WTC11 (cell line): ENCODE measurements at regions not wholly inside any gene's neighbourhood (a gene's known extent, or its start where the extent isn't known, plus 50 kb on each side); places are given as distances from the start of the nearest gene placed in this dataset.

ENCODE experiments used
- ESRRA ChIP-seq: sonication (generic); formaldehyde crosslinking; IDR thresholded peaks from 2 replicates; pipeline ENCODE4 v1.8.1; 2022; ENCODE audit warnings: mild to moderate bottlenecking, missing genetic modification reagents, borderline replicate concordance
- NR2C2 ChIP-seq: sonication (generic); formaldehyde crosslinking; IDR thresholded peaks from 2 replicates; pipeline ENCODE4 v1.8.0; 2022; ENCODE audit warnings: mild to moderate bottlenecking, missing genetic modification reagents
- TF ChIP-seq, protein P1 (sequence below): fragments of 200-600 bp; IDR thresholded peaks from 2 replicates; pipeline ENCODE4 v1.8.0; 2022; ENCODE audit warnings: antibody characterized with exemption

DNA sequence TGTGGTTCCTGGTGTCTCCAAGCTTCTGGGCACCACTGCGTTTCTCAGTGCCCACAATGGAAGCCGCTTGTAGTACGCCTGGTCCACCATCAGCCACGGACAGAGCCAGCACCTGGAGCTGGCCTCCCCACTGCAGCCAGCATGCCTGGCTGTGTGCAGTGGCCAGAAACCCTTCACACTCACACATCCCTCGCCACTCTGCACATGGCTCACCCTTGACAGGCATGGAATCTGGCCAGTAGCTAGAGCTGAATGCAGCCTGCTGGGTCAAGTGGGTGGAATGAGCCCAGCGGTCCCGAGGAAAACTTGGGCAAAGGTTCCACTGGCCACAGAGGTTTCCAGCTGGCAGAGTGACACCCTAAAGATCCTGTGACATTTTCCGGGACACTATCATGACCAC, 146.0 kb upstream of the ADO start:
- TF ChIP-seq, protein P1, sequence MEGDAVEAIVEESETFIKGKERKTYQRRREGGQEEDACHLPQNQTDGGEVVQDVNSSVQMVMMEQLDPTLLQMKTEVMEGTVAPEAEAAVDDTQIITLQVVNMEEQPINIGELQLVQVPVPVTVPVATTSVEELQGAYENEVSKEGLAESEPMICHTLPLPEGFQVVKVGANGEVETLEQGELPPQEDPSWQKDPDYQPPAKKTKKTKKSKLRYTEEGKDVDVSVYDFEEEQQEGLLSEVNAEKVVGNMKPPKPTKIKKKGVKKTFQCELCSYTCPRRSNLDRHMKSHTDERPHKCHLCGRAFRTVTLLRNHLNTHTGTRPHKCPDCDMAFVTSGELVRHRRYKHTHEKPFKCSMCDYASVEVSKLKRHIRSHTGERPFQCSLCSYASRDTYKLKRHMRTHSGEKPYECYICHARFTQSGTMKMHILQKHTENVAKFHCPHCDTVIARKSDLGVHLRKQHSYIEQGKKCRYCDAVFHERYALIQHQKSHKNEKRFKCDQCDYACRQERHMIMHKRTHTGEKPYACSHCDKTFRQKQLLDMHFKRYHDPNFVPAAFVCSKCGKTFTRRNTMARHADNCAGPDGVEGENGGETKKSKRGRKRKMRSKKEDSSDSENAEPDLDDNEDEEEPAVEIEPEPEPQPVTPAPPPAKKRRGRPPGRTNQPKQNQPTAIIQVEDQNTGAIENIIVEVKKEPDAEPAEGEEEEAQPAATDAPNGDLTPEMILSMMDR: no peak
- TF ChIP-seq ESRRA (CRISPR knock-in tag) (no peak), NR2C2 (CRISPR knock-in tag) (no peak)
